PC-3 (cell line): ENCODE measurements at regions not wholly inside any gene's neighbourhood (a gene's known extent, or its start where the extent isn't known, plus 50 kb on each side); places are given as distances from the start of the nearest gene placed in this dataset.
"Not testable (repeated sequence)": the region's sequence is repeated elsewhere in the genome, so short reads cannot be mapped to it uniquely, and the experiment has no call there.

Experiments
- ATAC-seq: fragments of 200-7000 bp; cut with Tn5 transposase; 2 replicates; pipeline ENCODE4 v1.9.1; 2020; ENCODE audit warnings: mild to moderate bottlenecking, moderate library complexity
- BruUV-seq: library from RNA; stranded (reverse); fragments of 400-500 nt; replicated peaks from 2 replicates; lab custom pipeline; 2021; lab: Mats Ljungman, UMichigan
- CTCF ChIA-PET: fragments of 300-600 bp; sonication (Branson Sonifier 250); formaldehyde crosslinking; loops from one replicate; lab custom pipeline; 2022; ENCODE audit warnings: antibody characterized with exemption; lab: Charles Lee
- POLR2A ChIA-PET: fragments of 300-600 bp; sonication (Branson Sonifier 250); formaldehyde crosslinking; loops from one replicate; lab custom pipeline; 2022; ENCODE audit warnings: antibody characterized with exemption; ENCODE audit not compliant: unreplicated experiment; lab: Charles Lee
- DNase-seq: peaks from one replicate; pipeline ENCODE4 v3.0.0-alpha.2; 2015
- H2AFZ ChIP-seq: fragments of 300-600 bp; sonication (generic); 2 replicates; pipeline ENCODE4 v1.6.0; 2016; ENCODE audit warnings: antibody characterized with exemption, low read length
- H3F3A ChIP-seq: fragments of 300-600 bp; sonication (generic); one replicate; pipeline ENCODE4 v1.6.0; 2017; ENCODE audit warnings: antibody characterized with exemption, low read length, control low read depth, mild to moderate bottlenecking; ENCODE audit not compliant: unreplicated experiment
- H3K27ac ChIP-seq: fragments of 300-600 bp; sonication (generic); 2 replicates; pipeline ENCODE4 v1.5.1; 2016; ENCODE audit warnings: mild to moderate bottlenecking, low read length
- H3K27me3 ChIP-seq: fragments of 300-600 bp; sonication (generic); 2 replicates; pipeline ENCODE4 v1.6.1; 2016; ENCODE audit warnings: low read length, mixed read lengths
- H3K36me3 ChIP-seq: fragments of 300-600 bp; sonication (generic); 2 replicates; pipeline ENCODE4 v1.6.1; 2016; ENCODE audit warnings: low read depth, mixed run types, low read length, mixed read lengths
- H3K4me1 ChIP-seq: fragments of 300-600 bp; sonication (generic); 2 replicates; pipeline ENCODE4 v1.5.1; 2016; ENCODE audit warnings: low read length; ENCODE audit not compliant: insufficient read depth
- H3K4me2 ChIP-seq: fragments of 300-600 bp; sonication (generic); 2 replicates; pipeline ENCODE4 v1.6.0; 2016; ENCODE audit warnings: low read length
- H3K4me3 ChIP-seq: fragments of 300-600 bp; sonication (generic); 2 replicates; pipeline ENCODE4 v1.5.1; 2016; ENCODE audit warnings: mild to moderate bottlenecking, low read length, mixed read lengths
- H3K79me2 ChIP-seq: fragments of 300-600 bp; sonication (generic); 2 replicates; pipeline ENCODE4 v1.6.1; 2017; ENCODE audit warnings: low read length, mixed read lengths
- H3K9ac ChIP-seq: fragments of 300-600 bp; sonication (generic); 2 replicates; pipeline ENCODE4 v1.6.0; 2016; ENCODE audit warnings: mild to moderate bottlenecking, low read length
- H3K9me2 ChIP-seq: fragments of 300-600 bp; sonication (generic); replicated peaks from 2 replicates; pipeline ENCODE4 v1.6.1; 2016; ENCODE audit warnings: mixed run types, low read length, mixed read lengths
- H3K9me3 ChIP-seq: fragments of 300-600 bp; sonication (generic); 2 replicates; pipeline ENCODE4 v1.6.1; 2016; ENCODE audit warnings: low read length, mixed read lengths
- H4K20me1 ChIP-seq: fragments of 300-600 bp; sonication (generic); 2 replicates; pipeline ENCODE4 v1.6.1; 2016; ENCODE audit warnings: low read length, mixed read lengths
- CTCF ChIP-seq: fragments of 300-600 bp; sonication (generic); conservative IDR thresholded peaks from 2 replicates; pipeline ENCODE4 v1.5.1; 2017; ENCODE audit warnings: antibody characterized with exemption, low read depth, mild to moderate bottlenecking, low read length
- EZH2 ChIP-seq: fragments of 300-600 bp; sonication (generic); IDR thresholded peaks from one replicate; pipeline ENCODE4 v1.6.1; 2017; ENCODE audit warnings: antibody characterized with exemption, mild to moderate bottlenecking, low read length; ENCODE audit not compliant: unreplicated experiment
- EZH2phosphoT487 ChIP-seq: fragments of 300-600 bp; sonication (generic); IDR thresholded peaks from 2 replicates; pipeline ENCODE4 v1.6.1; 2018; ENCODE audit warnings: mild to moderate bottlenecking, antibody characterized with exemption, low read length, borderline replicate concordance
- intact Hi-C: fragments of 100-400 bp; cut with micrococcal nuclease; formaldehyde crosslinking; loops from 2 replicates; pipeline ENCODE4 v1.9.0; 2023

GRCh38 chr10:125520968-125521367 is 162.0 kb downstream of the TEX36 start:
- no peak overlapping the region for H2AFZ ChIP-seq
- no peaks in the 10 kb centered on the region for H3F3A ChIP-seq
- no peak overlapping the region for H3K4me3 ChIP-seq
- no peak overlapping the region for H3K27ac ChIP-seq
- H3K9me3 ChIP-seq = no peaks in the 10 kb centered on the region
- no peaks in the 10 kb centered on the region for H3K9me2 ChIP-seq
- POLR2A ChIA-PET = no interaction called here
- ATAC-seq = no peak
- H4K20me1 ChIP-seq = no peaks in the 10 kb centered on the region
- no peaks in the 10 kb centered on the region for H3K36me3 ChIP-seq
- BruUV-seq = no TSS peak
- intact Hi-C loops = no loop called here
- no peaks in the 10 kb centered on the region for H3K79me2 ChIP-seq
- CTCF ChIA-PET = no interaction called here
- no peaks in the 10 kb centered on the region for H3K27me3 ChIP-seq
- no peak overlapping the region for H3K4me2 ChIP-seq
- H3K4me1 ChIP-seq = no peaks in the 10 kb centered on the region
- H3K9ac ChIP-seq = no peak overlapping the region
- DNase-seq = no peak
- TF ChIP-seq CTCF (no peak), EZH2 (no peak), EZH2phosphoT487 (no peak)

GRCh38 chr10:125518397-125518796 is 164.6 kb downstream of the TEX36 start:
- CTCF ChIA-PET, BruUV-seq: not testable (repeated sequence)

GRCh38 chr10:125515571-125515970 is 167.4 kb downstream of the TEX36 start:
- no peaks in the 10 kb centered on the region for H3K9me3 ChIP-seq
- DNase-seq (no peak), ATAC-seq (no peak)
- no TSS peak for BruUV-seq
- H3K27ac ChIP-seq = no peak overlapping the region
- CTCF ChIA-PET = no interaction called here
- H3K4me2 ChIP-seq = no peak overlapping the region
- no peak overlapping the region for H2AFZ ChIP-seq
- H3K27me3 ChIP-seq = peaks cover 22% of the 10 kb centered on the region
- no peak for TF ChIP-seq EZH2phosphoT487
- no peak for TF ChIP-seq CTCF
- no peak for TF ChIP-seq EZH2
- no peaks in the 10 kb centered on the region for H3K9me2 ChIP-seq
- POLR2A ChIA-PET = no interaction called here
- H3K36me3 ChIP-seq = no peaks in the 10 kb centered on the region
- H3K4me1 ChIP-seq = no peaks in the 10 kb centered on the region
- H3F3A ChIP-seq = no peaks in the 10 kb centered on the region
- no peaks in the 10 kb centered on the region for H4K20me1 ChIP-seq
- intact Hi-C loops = no loop called here
- no peaks in the 10 kb centered on the region for H3K79me2 ChIP-seq
- H3K4me3 ChIP-seq = no peak overlapping the region
- H3K9ac ChIP-seq = no peak overlapping the region

More at GRCh38 chr10:125518397-125518796, 164.6 kb downstream of the TEX36 start:
- H3K9me2 ChIP-seq, DNase-seq, H4K20me1 ChIP-seq, H3K79me2 ChIP-seq, H3K4me2 ChIP-seq, H3K9ac ChIP-seq, H3F3A ChIP-seq, H3K4me3 ChIP-seq, H3K4me1 ChIP-seq, H2AFZ ChIP-seq, intact Hi-C loops, H3K27ac ChIP-seq, POLR2A ChIA-PET, H3K36me3 ChIP-seq, ATAC-seq, H3K9me3 ChIP-seq: not testable (repeated sequence)
- H3K27me3 ChIP-seq = peaks cover 15% of the 10 kb centered on the region
